Activated CD4-positive, alpha-beta T cell treated with anti-CD3 and anti-CD28 coated beads, Interleukin-2, amount 10 ng/mL, durations not matched to agents 7 days and 5 days (primary cell): ENCODE measurements at regions not wholly inside any gene's neighbourhood (a gene's known extent, or its start where the extent isn't known, plus 50 kb on each side); places are given as distances from the start of the nearest gene placed in this dataset.

Experiments used
- CTCF ChIA-PET: fragments of 350-600 bp; sonication (Branson Sonifier 250); formaldehyde crosslinking; loops from one replicate; lab custom pipeline; 2021; ENCODE audit warnings: antibody characterized with exemption; lab: Charles Lee
- POLR2A ChIA-PET: fragments of 350-600 bp; sonication (Branson Sonifier 250); formaldehyde crosslinking; loops from one replicate; lab custom pipeline; 2021; ENCODE audit warnings: antibody characterized with exemption; lab: Charles Lee
- DNase-seq: peaks from one replicate; pipeline ENCODE4 v3.0.0-alpha.2; 2020
- H3K27ac Mint-ChIP-seq: one replicate; pipeline ENCODE4 v1.8.0; 2021; ENCODE audit warnings: mild to moderate bottlenecking, moderate library complexity, mixed read lengths
- H3K27me3 Mint-ChIP-seq: one replicate; pipeline ENCODE4 v1.8.0; 2021; ENCODE audit warnings: mixed read lengths
- H3K36me3 Mint-ChIP-seq: one replicate; pipeline ENCODE4 v1.8.0; 2021; ENCODE audit warnings: low read depth, mixed read lengths
- H3K4me1 Mint-ChIP-seq: one replicate; pipeline ENCODE4 v1.8.0; 2021; ENCODE audit warnings: mixed read lengths
- H3K4me3 Mint-ChIP-seq: one replicate; pipeline ENCODE4 v1.8.0; 2021; ENCODE audit warnings: mild to moderate bottlenecking, moderate library complexity, mixed read lengths
- H3K9me3 Mint-ChIP-seq: one replicate; pipeline ENCODE4 v1.8.0; 2021; ENCODE audit warnings: mixed read lengths

DNA sequence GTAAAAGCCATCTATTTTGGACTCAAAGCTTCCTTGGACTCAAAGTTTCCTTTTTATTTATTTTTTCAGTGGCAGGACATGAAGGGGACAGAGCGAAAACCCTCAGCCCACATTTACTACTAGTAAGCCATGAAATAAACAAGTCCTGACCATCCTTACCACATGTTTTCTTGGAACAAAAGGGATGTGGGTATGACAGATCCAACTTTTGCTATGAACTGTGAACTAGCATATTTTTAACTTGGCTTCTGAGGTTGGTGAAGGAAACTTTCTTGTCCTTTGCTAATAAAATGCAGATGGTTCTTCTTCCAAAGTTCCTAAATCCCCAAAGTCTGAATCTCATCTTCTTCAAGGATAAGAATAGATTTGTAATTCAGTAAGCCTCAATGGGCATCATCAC is 122.7 kb upstream of the TNC start:
- ChIA-PET CTCF (no interaction called here), POLR2A (no interaction called here)
- H3K36me3 Mint-ChIP-seq, result no peaks in the 10 kb centered on the region
- no peak overlapping the region for H3K4me3 Mint-ChIP-seq
- no peak for DNase-seq
- H3K9me3 Mint-ChIP-seq, result no peaks in the 10 kb centered on the region
- H3K27me3 Mint-ChIP-seq, result peaks cover 20% of the 10 kb centered on the region
- H3K27ac Mint-ChIP-seq, result no peak overlapping the region
- H3K4me1 Mint-ChIP-seq, result no peaks in the 10 kb centered on the region

DNA sequence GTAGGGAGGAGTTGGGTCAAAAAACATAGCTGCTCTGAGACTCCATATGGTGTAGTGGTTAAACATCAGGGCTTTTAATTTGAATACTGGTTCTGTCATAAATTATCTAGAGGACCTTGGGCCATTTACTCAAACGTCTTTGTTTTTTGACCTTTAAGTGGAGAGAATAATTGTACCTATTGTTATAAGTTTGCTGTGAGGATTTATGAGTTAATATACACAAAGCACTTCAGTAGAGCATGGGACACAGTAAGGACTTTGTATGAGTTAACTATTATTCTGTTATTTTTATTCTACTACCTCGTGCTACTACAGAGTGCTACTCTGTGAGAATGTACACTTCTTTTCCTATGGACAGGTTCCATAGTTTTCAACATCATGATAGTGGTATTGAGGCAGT is 123.7 kb upstream of the TNC start:
- CTCF ChIA-PET, result no interaction called here
- Mint-ChIP-seq H3K36me3 (no peaks in the 10 kb centered on the region), H3K9me3 (no peaks in the 10 kb centered on the region), H3K4me3 (no peak overlapping the region), H3K27me3 (peaks cover 20% of the 10 kb centered on the region), H3K4me1 (no peaks in the 10 kb centered on the region), H3K27ac (no peak overlapping the region)
- POLR2A ChIA-PET, result no interaction called here
- no peak for DNase-seq

- H3K4me3 Mint-ChIP-seq, result no peak overlapping the region
- H3K9me3 Mint-ChIP-seq, result peaks cover 2% of the 10 kb centered on the region
- no peaks in the 10 kb centered on the region for H3K36me3 Mint-ChIP-seq
- CTCF ChIA-PET, result no interaction called here
- no peak for DNase-seq
- H3K27me3 Mint-ChIP-seq, result peaks cover 9% of the 10 kb centered on the region
- no peak overlapping the region for H3K27ac Mint-ChIP-seq
- POLR2A ChIA-PET, result no interaction called here
- no peaks in the 10 kb centered on the region for H3K4me1 Mint-ChIP-seq
Observed at GRCh38 chr9:115249488-115249887, 131.5 kb upstream of the TNC start.

- CTCF ChIA-PET, result no interaction called here
- Mint-ChIP-seq H3K4me1 (no peaks in the 10 kb centered on the region), H3K9me3 (peaks cover 2% of the 10 kb centered on the region), H3K27ac (no peak overlapping the region), H3K27me3 (peaks cover 5% of the 10 kb centered on the region), H3K4me3 (no peak overlapping the region), H3K36me3 (no peaks in the 10 kb centered on the region)
- no peak for DNase-seq
- POLR2A ChIA-PET, result no interaction called here
Observed at GRCh38 chr9:115250621-115251032, 132.7 kb upstream of the TNC start.

DNA sequence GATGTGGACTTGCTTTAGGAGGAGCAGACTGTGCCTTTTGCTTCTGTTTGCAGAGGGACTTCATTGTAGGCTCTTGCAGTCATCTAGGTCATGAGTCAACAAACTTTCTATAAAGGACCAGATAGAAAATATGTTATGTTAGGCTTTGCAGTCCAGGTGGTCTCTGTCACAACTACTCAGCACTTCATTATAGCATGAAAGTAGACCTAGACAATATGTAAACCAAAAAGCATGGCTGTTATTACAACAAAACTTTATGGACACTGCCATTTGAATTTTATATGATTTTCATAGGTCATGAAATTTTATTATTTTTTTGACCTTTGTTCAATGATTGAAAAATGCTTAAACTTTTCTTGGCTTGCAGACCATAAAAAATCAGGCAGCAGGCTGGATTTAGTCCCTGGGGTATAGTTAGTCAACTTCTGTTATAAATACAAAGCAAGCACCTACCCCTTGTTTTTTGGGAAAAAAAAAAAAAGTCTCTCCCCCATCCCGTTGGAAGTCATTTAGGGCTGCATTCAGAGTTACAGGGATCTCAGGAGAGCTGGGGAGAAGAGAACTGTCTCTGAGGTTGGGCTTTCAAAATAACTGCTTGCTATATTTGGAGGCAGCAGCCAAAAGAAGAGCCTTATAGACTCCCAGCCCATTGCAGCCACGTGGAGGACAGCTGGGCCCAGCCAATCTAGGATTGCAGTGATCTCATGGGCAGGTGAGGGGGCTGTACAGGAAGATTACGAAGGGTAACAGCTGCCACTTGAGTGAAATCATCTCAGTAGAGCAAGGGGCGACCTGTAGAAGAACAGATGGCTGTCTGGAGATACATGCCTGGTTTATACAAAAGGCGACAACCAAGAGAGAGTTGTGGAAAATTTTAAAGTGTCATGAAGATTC is 136.6 kb upstream of the TNC start:
- Mint-ChIP-seq H3K4me3 (no peak overlapping the region), H3K9me3 (peaks cover 2% of the 10 kb centered on the region), H3K4me1 (no peaks in the 10 kb centered on the region), H3K27me3 (peaks cover 3% of the 10 kb centered on the region), H3K36me3 (no peaks in the 10 kb centered on the region), H3K27ac (no peak overlapping the region)
- POLR2A ChIA-PET, result no interaction called here
- DNase-seq, result no peak
- CTCF ChIA-PET, result interaction anchor here (0.6 kb wide), 1 partner anchor 315 kb away, joined by 5 read pairs; no protein-coding TSS in a partner anchor

- peaks cover 11% of the 10 kb centered on the region for H3K27me3 Mint-ChIP-seq
- no peak overlapping the region for H3K27ac Mint-ChIP-seq
Observed at GRCh38 chr9:115261656-115262081, 143.7 kb upstream of the TNC start.

DNA sequence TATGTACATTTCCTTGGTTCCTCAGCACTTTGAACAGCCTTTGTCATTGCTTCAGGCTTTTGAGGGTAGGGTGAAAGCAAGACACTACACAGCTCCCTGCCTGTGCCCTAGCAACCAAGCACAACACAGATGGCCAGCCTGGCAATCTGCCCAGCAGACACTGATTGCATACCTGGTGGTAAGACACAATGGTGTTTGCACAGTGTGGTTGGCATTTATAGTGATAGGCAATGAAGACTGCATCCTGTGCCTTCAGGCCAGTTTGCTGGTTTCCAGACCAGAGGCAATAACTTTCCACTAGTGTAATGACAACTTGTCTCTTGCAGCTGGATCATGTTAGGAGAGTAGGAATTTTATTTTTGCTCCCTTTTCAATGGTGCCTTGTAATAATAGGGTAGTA is 144.5 kb upstream of the TNC start:
- Mint-ChIP-seq H3K36me3 (no peaks in the 10 kb centered on the region), H3K4me3 (no peak overlapping the region), H3K27ac (no peak overlapping the region), H3K9me3 (no peaks in the 10 kb centered on the region), H3K4me1 (no peaks in the 10 kb centered on the region), H3K27me3 (peaks cover 8% of the 10 kb centered on the region)
- CTCF ChIA-PET, result no interaction called here
- no peak for DNase-seq
- POLR2A ChIA-PET, result no interaction called here

More at GRCh38 chr9:115261656-115262081, 143.7 kb upstream of the TNC start:
- no peak for DNase-seq
- Mint-ChIP-seq H3K36me3 (no peaks in the 10 kb centered on the region), H3K4me1 (no peaks in the 10 kb centered on the region), H3K9me3 (no peaks in the 10 kb centered on the region), H3K4me3 (no peak overlapping the region)
- POLR2A ChIA-PET, result no interaction called here
- CTCF ChIA-PET, result no interaction called here

DNA sequence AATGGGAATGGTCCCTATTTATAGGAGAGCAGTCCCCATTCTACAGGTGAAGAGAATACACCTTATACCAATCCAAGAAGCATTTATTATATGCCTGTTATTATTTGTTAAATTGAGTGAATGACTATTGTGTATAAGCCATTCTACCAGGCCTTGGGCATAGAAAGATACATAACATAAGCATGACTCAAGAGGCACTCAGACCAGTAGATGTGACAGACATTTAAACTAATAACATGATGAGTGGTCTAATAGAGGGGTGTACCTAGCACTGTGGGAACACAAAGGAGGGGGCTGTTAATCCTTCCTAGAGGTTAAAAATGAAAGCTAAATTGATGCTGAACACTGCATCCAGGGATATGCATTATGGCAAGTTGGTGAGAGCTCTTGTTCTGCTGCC is 145.0 kb upstream of the TNC start:
- Mint-ChIP-seq H3K27me3 (peaks cover 8% of the 10 kb centered on the region), H3K27ac (no peak overlapping the region), H3K4me3 (no peak overlapping the region), H3K36me3 (no peaks in the 10 kb centered on the region), H3K9me3 (no peaks in the 10 kb centered on the region), H3K4me1 (no peaks in the 10 kb centered on the region)
- ChIA-PET CTCF (no interaction called here), POLR2A (no interaction called here)
- no peak for DNase-seq

- no peaks in the 10 kb centered on the region for H3K9me3 Mint-ChIP-seq
- H3K4me3 Mint-ChIP-seq, result no peak overlapping the region
- DNase-seq, result no peak
- H3K36me3 Mint-ChIP-seq, result no peaks in the 10 kb centered on the region
- H3K27ac Mint-ChIP-seq, result no peak overlapping the region
- H3K27me3 Mint-ChIP-seq, result peaks cover 8% of the 10 kb centered on the region
- ChIA-PET CTCF (no interaction called here), POLR2A (no interaction called here)
- no peaks in the 10 kb centered on the region for H3K4me1 Mint-ChIP-seq
Observed at GRCh38 chr9:115263371-115264075, 145.6 kb upstream of the TNC start.

DNA sequence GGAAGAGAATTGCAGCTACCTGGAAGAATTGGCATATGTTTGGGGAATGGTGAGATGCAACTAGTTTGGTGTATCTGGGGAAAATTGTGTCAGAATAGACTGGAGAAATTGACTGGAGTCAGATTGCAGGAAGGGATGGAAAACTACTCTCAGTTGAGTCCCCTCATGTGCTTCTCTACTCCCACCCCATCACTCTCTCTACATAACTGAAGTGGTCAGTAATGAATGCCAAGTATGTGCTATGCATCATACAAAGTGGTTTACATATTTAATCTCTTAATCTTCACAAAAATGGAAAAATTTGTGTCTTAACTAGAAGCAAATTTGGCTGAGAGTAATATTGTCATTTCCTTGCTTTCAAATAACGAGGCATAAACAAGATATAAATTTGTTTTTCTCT is 146.4 kb upstream of the TNC start:
- CTCF ChIA-PET, result no interaction called here
- Mint-ChIP-seq H3K27ac (no peak overlapping the region), H3K4me1 (no peaks in the 10 kb centered on the region), H3K36me3 (no peaks in the 10 kb centered on the region), H3K4me3 (no peak overlapping the region), H3K9me3 (no peaks in the 10 kb centered on the region), H3K27me3 (peaks cover 8% of the 10 kb centered on the region)
- DNase-seq, result no peak
- POLR2A ChIA-PET, result no interaction called here

GRCh38 chr9:115267790-115268189 is 149.8 kb upstream of the TNC start:
- H3K27me3 Mint-ChIP-seq, result peaks cover 6% of the 10 kb centered on the region
- DNase-seq, result no peak
- no peak overlapping the region for H3K4me3 Mint-ChIP-seq
- no peaks in the 10 kb centered on the region for H3K4me1 Mint-ChIP-seq
- no peak overlapping the region for H3K27ac Mint-ChIP-seq
- ChIA-PET CTCF (no interaction called here), POLR2A (no interaction called here)
- no peaks in the 10 kb centered on the region for H3K36me3 Mint-ChIP-seq
- no peaks in the 10 kb centered on the region for H3K9me3 Mint-ChIP-seq

DNA sequence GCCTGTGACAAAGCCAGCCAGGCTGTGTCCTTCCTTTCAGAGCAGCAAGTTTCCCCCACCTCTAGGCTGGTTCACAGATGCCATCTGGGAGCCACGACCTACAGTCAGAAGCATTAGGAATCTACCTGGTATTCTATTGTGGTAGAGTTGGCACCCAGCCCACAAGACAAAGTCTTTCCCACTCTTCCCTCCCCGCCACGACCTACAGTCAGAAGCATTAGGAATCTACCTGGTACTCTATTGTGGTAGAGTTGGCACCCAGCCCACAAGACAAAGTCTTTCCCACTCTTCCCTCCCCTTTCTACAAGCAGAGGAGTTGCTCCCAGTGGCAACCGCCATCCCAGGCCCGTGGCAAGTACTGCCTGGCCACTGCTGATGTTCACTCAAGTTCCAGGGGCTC is 157.8 kb upstream of the TNC start:
- Mint-ChIP-seq H3K4me3 (no peak overlapping the region), H3K9me3 (no peaks in the 10 kb centered on the region), H3K4me1 (no peaks in the 10 kb centered on the region), H3K27me3 (peaks cover 9% of the 10 kb centered on the region), H3K36me3 (no peaks in the 10 kb centered on the region), H3K27ac (no peak overlapping the region)
- POLR2A ChIA-PET, result no interaction called here
- CTCF ChIA-PET, result no interaction called here
- no peak for DNase-seq

DNA sequence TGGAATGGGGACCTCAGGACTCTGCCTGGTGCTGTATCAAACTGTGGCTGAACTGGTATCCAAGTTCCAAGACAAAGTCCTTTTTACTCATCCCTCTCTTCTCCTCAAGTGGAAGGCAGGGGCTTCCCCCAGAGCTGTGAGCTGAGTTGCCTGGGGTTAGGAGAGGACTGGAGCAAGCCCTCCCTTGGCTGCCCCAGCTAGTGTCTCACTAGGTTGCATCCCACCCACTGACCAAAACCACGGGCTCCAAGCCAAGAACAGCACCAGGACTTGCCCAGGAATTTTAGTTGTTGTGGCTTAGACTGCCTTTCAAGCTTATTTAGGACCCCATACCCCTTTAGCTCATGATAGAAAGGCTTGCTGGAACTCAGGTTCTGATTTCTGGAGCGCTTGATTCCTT is 158.7 kb upstream of the TNC start:
- no peaks in the 10 kb centered on the region for H3K9me3 Mint-ChIP-seq
- H3K27ac Mint-ChIP-seq, result no peak overlapping the region
- no peak overlapping the region for H3K4me3 Mint-ChIP-seq
- no peaks in the 10 kb centered on the region for H3K4me1 Mint-ChIP-seq
- H3K36me3 Mint-ChIP-seq, result no peaks in the 10 kb centered on the region
- peaks cover 11% of the 10 kb centered on the region for H3K27me3 Mint-ChIP-seq
- DNase-seq, result no peak
- POLR2A ChIA-PET, result no interaction called here
- CTCF ChIA-PET, result interaction anchor here (0.6 kb wide), 1 partner anchor 581 kb away, joined by 3 read pairs; no protein-coding TSS in a partner anchor
